GM19025 (cell line): ENCODE measurements at regions not wholly inside any gene's neighbourhood (a gene's known extent, or its start where the extent isn't known, plus 50 kb on each side); places are given as distances from the start of the nearest gene placed in this dataset.

ENCODE experiments used
- ATAC-seq: cut with Tn5 transposase; IDR thresholded peaks from one replicate; pipeline ENCODE4 v1.9.1; 2021; ENCODE audit warnings: mild to moderate bottlenecking, low read depth, moderate library complexity; ENCODE audit not compliant: unreplicated experiment

DNA sequence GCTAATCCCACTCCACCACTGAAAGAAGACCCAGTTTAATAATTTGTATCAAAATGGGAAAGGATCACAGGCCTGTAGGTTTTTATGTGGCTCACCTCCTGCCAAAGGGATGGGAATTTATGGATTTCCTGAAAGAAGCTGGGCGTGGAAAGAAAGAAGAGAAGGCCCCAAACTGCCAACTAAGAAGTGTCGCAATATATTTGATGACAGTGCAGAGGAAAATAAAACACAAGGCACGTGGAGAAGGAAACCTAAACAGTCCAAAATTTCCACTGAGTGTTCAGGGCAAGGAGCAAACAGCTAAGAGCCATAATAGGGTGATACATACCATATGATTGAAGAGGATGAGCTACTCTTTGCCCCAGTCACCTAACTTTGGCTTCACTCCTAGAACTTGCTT is 667.2 kb downstream of the GATA3 start:
- ATAC-seq = no peak

DNA sequence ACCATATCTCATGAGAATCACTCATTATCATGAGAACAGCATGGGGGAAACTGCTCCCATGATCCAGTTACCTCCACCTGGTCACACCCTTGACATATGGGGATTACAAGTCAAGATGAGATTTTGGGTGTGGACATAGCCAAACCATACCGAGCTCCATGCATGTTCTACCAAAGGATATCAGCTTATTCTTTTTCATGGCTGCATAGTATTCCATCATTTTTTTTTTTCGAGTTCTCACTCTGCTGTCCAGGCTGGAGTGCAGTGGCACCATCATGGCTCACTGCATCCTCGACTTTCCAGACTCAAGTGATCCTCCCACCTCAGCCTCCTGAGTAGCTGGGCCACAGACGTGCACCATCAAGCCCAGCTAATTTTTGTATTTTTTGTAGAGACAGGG is 668.3 kb downstream of the GATA3 start:
- ATAC-seq = no peak

DNA sequence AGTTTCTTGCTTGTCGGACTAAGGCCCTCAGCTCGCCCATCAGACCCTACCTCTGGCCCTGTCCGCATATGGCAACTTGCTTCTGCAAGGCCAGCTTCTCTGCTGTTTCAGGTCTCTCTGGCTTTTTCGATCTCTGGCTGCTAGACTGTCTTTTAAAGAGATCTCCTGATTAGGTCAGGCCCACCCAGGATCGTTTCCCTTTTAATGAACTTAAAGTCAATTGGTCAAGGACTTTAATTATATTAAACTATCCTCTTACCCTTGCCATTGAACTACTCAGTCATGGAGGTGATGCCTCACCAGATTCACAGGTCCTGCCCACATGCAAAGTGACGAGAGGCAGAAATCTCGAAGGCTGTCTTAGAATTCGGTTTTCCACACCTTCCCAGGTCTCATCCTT is 670.9 kb downstream of the GATA3 start:
- no peak for ATAC-seq

DNA sequence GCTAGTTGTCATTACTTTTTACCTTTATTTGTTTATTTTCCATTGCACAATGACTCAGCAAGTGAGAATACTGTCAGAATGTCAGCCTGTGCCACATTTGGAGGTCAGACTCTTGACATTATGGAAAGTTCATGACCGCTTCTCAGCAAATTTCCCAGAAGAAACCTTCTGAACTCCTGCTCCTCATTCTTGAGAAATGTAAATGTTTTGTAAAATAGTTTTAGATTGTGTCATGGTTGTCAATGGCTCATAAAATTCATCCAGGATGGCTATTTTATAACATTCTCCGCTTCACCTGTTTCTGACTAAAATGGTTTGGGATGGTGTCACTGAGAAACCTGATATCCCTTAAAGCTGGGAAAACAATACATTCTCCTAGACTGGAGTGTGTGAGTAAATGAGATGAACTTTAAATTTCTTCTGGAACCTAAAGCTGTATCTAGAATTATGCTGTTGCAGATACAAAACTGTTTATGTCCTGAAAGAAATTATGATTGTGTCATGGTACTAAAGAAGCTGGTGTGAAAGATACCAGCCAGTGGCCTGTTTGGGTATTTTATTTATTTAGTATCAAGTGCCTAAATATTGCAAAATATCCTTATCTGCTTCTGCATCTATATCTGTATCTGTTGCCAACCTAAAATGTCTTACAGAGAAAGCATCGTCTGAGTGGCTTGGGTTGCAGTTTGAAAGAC is 671.7 kb downstream of the GATA3 start:
- ATAC-seq = no peak

DNA sequence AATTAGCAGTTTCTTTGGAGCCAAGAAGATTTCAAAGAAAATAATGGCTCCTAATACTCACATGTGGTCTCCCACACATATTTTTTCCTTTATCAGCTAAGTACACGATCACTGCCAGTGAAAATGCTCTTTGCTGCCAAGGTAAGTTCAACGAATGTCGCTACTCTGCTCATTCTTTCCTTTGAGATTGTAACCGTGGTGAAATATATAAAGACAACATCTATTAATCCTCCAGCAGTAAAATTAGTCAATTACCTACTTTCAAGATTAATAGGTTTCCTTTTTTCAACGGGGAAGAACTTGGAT is 672.2 kb downstream of the GATA3 start:
- ATAC-seq = no peak

DNA sequence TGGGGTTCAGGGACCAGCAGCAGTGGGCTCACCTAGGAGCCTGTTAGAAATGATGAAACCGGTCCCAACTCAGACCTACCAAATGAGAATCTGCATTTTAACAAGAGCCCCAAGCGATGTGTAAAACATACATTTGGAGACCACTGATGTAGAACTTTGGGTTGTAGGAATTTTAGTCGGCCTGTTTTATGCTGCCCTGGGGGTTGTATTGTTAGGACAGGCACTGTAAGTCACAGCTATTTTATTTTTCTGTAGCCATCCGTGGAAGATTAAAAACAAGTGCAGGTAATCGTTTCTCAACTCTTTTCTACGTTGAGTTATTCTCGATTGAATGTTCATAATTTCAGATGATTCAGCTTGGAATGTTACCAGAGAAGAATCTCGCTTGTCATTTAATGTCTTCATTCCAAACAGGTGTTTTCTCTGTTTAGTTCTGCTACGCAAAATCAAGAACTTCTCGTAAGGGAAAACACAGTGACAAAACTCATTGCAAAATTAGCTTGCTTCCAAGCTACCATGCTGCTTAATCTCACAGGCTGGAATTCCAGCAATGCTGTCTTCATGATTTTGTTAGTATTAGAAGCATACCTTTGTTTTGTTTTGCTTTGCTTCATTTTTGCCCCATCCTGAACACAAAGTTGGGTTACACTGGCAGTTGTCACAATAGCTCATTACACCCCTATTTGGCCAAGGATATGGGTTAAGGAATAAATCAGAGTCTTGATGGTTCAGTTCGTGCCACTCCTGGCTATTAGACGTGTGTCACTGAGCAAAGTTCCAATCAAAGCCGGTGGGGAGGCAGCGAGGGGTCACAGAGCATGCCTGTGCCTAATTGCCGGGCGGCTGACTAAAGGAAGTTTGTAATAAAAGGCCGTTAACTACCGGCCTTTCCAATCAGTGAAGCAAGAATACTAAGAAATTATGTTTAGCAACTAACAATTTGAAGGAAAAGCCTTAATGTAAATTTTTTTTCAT is 676.9 kb downstream of the GATA3 start:
- ATAC-seq = no peak

DNA sequence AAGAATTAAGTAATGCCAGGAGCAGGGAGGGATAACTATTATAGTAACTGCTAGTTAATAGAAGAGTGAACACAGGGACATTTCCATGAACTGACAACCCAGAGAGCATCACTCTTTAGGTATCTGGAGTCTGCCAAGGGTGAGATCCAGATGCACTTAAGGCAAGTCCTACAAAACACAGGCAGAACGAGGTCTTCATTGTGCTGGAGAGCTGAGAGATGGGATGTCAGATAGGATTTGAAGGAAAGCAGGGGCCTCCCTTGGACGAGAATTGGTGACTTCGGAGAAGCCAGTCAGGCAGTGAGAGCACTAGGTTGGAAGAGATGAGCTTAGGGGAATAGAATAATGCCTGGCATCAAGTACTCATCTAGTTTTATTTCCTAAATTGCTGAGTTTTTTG is 684.5 kb downstream of the GATA3 start:
- no peak for ATAC-seq

DNA sequence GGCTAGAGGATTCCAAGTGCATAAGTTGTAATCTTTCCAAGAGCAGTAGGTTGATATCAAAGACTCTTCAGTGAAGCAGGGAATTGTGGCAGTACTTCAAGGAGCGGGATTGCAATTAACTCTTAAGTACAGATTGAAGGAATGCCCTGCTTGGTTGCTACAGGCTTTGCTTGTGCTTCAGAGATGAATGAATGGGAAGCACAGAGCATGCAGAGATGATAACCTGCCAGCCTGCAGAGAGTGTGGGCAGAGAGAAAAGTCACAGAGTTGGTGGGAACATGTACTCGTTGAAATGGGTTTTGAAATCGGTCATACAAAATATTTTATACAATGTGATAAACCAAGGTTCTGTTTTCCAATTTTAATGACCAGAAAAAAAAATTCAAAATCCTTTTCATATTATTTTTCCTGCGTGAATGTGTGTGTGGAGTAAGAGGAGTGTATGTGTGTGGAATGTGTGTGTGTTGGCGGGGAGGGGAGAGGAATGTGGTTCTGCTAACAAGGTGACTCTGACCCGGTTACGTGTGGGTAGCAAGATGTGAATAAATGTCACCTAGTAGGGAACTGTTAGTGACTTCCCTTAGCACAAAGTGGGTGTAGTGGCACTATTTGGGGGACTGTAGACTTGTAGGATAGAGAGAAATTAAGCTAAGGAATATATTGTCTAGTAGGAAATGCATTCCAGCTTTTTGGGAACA is 697.8 kb downstream of the GATA3 start:
- no peak for ATAC-seq

DNA sequence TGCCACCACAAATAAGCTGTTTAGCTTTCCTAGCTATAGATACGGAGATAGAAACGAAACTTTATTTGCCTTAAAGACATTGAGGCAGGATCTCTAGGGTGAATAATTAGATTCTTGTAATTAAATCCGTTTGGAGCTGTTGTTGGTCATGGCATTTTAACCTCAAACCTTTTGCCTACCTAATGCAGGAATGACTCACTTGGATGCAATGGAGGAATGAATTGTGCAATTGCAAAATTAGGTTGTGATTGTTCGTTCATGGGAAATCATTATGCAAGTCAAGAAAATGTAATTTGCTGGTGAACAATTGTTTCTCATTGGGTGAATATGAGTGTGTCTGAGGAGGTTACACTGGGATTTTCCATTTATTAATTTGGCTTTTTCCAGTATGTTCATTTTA is 703.5 kb downstream of the GATA3 start:
- no peak for ATAC-seq

DNA sequence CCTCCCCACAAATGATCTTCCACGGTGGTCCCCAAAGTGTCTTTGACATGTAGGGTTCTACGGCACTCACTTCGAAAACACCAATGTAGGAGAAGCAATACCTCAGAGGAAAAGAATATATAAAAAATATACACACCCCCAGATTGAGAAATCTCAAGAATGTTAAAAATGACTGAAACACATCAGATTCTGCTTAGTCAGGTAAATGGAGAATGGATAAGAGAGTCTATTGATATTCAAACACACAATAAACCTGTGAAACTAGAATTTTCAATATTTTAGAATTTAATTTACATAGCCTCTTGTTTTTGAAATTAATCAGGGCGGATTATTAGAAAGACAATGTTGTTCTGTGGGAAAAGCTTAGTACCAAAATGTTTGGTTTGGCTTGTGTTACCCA is 712.4 kb downstream of the GATA3 start:
- no peak for ATAC-seq

DNA sequence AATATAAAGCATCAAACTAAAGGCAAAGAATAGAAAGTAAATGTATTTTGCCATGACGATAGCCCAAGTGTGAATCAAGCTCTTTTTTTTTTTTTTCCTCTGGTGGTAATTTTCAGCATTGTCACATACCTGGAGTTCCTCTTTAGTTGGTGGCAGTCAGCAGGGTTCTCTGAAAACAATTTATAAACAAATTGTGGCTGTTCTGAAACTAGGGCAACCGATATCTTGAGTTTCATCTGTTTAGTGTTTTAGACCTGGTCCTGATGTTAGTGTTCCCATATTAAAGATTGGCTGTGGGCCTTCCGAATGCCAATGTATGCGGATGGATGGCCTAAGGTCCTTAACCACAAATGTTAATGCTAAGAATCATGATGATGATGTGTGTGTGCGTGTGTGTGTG is 713.1 kb downstream of the GATA3 start:
- no peak for ATAC-seq

DNA sequence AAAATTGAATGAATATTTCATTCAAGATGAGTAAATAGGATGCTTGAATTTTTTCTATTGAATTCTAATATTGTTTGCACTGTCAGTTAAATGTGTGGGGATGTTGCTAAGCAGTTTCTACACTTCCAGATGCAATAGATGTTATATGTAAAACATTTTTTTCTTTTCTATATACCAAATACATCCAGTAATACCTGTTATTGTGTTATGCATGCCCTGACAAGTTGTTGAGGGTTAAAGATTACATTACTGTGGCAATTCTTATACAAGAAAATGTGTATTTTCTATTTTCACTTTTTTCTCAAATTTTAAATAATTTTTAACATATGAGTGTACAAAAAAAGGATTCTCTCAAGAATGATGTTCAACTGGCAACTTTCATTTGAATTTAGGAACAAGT is 713.9 kb downstream of the GATA3 start:
- no peak for ATAC-seq

DNA sequence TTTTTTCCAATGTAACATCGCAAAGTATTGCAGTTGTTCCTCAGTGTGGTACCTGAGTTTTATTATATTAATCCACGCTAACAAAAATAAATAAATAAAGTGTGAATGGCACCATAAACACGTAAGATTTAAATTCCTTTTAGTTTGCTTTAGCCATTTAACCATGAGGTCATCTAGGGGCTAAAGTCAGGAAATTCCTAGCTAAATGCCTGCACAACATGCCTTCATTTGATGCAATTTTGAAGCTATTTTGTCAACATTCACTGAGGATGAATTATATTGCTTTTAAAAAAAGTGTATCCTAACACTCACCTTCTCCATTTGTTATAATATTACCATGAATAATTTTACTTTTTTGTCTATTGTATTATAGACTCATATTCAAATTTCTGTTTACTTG is 714.4 kb downstream of the GATA3 start:
- no peak for ATAC-seq

DNA sequence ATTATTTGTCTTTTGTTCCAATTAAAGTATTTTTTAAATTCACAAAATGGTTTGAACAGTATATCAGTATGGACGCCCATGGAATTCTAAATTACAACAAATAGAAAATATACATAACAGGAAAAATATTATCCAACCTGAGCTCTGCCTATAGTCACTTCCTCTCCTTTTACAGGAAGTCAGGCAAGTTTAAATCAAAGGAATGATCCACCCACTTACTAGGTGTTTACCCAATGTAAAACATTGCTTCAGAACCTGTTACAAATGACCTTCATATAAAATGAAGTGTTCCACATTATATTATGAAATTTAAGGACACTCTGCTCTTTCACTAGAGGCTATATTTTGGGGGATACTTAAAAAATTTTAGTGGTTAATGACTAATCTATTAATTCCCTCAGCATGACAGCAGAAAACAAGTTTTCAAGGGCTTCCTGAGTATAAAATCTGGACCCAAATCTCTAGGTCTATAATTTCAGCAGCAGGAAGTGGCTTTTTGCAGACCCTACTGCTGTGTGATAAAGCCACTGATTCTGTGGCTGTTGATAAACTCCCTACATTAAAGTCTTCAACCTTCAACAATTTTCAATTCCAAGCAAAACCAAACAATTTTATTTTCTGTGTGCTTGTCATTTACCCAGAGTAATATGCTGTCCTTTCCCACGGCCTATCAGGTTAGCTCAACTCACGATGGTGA is 722.6 kb downstream of the GATA3 start:
- ATAC-seq = no peak

DNA sequence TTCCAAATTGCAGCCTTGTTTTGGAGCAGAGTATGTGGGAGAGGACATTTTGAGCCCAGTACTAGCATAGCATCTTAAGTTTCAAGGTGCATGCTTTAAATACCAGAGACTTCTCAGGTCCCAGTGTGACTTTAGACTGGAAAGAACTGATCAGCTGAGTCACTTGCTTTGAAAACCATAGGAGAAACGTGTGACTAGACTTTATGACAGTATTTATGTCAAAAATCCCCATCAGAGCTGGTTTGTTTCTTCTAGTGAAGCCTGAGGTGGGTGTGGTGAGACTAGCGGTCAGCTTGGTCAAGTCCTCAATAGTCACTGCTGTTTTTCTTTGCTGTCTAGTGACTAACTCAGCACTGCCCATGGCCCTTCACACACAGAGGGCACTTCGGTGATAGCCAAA is 724.2 kb downstream of the GATA3 start:
- no peak for ATAC-seq

DNA sequence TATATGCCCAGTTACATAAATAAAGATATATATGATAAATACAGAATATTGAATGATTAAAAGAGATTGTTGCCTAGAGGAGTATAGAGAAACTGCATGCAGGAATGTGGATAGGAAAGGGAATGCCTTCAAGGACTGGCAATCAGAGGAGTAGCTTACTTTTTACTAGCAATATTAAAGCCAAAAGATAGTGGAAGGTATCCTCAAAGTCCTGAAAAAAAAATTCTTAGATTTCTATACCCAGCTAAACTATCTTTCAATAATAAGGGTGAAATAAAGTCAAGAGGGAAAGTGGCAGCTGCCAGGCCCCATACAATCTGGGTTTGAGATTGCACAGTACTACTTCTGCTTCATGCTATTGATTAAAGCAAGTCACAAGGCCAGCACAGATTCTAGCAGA is 733.2 kb downstream of the GATA3 start:
- ATAC-seq = no peak

DNA sequence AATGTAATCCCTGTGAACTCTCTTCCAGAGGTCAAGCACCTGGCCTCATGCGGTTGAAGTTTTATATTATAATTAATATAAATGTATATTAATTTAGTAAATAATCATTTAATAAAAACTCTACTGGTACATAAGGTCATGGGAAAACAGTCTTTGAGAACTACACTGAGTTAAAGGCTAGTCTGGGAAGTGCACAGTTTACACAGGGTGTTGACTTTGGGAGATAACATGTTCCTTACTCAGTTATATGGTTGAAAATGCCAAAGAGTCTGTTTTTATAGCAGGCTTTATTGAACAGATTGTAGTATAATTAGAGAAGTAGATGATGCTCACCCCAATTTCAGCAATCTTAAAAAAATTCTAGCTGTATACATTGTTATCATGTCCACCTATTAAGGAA is 735.9 kb downstream of the GATA3 start:
- ATAC-seq = no peak

DNA sequence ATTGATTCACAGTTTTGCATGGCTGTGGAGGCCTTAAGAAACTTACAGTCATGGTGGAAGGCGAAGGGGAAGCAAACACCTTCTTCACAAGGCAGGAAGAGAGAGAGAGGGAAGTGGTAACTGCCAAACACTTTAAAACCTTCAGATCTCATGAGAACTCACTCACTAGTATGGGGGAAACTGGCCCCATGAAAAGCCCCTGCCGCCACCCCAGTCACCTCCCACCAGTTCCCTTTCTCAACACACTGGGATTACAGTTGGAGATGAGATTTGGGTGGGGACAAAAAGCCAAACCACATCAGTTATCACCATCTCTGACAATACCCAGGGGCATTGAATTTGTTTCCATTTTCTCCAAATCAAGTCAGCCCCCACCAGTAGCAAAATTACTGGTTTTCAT is 740.4 kb downstream of the GATA3 start:
- ATAC-seq = no peak

DNA sequence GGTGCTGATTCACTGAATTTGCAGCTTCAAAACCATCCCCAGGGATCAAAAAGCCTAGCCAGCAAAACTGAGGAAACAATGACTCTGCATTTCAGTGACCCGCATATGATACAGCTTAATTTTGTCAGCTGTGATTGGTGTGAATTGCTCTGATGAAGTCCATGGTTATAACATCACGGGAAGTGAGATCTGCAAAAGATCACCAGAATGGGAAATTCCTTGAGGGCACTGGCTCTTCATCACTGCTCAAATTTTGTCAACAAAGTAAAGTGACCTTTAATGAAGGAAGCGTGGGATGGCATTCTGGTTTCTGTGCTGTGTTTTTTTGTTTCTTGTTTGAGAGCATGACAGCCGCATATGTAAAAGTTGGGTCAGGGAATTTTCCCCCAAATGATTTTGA is 745.9 kb downstream of the GATA3 start:
- no peak for ATAC-seq

DNA sequence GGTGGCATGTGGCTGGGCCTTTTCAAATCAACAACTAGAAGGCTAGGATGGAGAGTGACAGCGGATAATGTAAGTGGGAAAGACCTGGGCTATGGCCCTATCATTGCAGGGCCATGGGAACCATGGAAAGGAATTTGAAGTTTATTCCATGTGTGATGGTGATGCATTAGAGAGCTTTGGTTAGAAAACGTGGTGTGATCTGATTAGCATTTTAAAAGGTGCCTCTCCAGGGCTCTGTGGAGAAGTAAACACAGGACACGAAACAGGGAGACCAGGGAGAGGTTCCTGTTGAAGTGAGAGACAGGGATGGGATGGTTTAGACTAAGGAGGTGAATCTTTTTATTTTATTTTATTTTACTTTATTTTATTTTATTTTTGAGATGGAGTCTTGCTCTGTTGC is 749.5 kb downstream of the GATA3 start:
- no peak for ATAC-seq

DNA sequence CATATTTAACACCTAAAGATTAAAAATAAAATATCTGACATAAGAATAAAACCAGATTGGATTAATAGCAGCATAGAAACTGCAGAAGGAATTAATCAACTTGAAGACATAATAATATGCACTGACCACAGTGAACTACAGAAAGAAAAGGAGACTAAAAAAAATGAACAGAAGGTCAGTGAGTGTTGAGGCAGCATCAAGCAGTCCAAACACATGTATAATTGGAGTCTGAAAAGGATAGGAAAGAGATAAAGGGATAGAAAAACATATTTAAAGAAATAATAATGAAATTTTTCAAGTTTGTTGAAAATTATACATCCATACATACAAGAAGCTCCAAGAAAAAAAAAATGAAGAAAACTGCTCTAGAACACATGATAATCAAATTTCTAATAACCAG is 756.2 kb downstream of the GATA3 start:
- no peak for ATAC-seq
